NOMO-1 treated with DMSO at 0.1 percent for 48 hours (cell line): ENCODE measurements at regions not wholly inside any gene's neighbourhood (a gene's known extent, or its start where the extent isn't known, plus 50 kb on each side); places are given as distances from the start of the nearest gene placed in this dataset.

Experiments used
- DNase-seq: peaks from one replicate; lab custom pipeline; 2025; ENCODE audit not compliant: unreplicated experiment; lab: John Stamatoyannopoulos, UW

- no peak for DNase-seq
These were observed 184.5 kb upstream of the NTM start for GRCh38 chr11:131185915-131186314.

GRCh38 chr11:131186629-131187101 lies 183.8 kb upstream of the NTM start:
- peak; percentile 41 for DNase-seq

GRCh38 chr11:131190446-131190845 lies 180.0 kb upstream of the NTM start:
- no peak for DNase-seq

- no peak for DNase-seq
These were observed 178.8 kb upstream of the NTM start for GRCh38 chr11:131191606-131192005.

GRCh38 chr11:131192628-131193027 lies 177.8 kb upstream of the NTM start:
- no peak for DNase-seq

GRCh38 chr11:131193031-131193501 lies 177.3 kb upstream of the NTM start:
- no peak for DNase-seq

- no peak for DNase-seq
These were observed 175.7 kb upstream of the NTM start for GRCh38 chr11:131194726-131195125.

GRCh38 chr11:131195661-131196517 lies 174.5 kb upstream of the NTM start:
- DNase-seq = no peak

- DNase-seq = no peak
These were observed 172.0 kb upstream of the NTM start for GRCh38 chr11:131198161-131199014.

- no peak for DNase-seq
These were observed 171.5 kb upstream of the NTM start for GRCh38 chr11:131199015-131199280.

- DNase-seq = no peak
These were observed 168.7 kb upstream of the NTM start for GRCh38 chr11:131201674-131202073.

- DNase-seq = no peak
These were observed 167.4 kb upstream of the NTM start for GRCh38 chr11:131203040-131203439.

GRCh38 chr11:131204282-131204681 lies 166.1 kb upstream of the NTM start:
- no peak for DNase-seq

GRCh38 chr11:131204765-131205380 lies 165.5 kb upstream of the NTM start:
- DNase-seq = no peak

- DNase-seq = no peak
These were observed 163.7 kb upstream of the NTM start for GRCh38 chr11:131206671-131207070.

GRCh38 chr11:131207901-131208300 lies 162.5 kb upstream of the NTM start:
- DNase-seq = no peak

GRCh38 chr11:131217313-131218310 lies 152.8 kb upstream of the NTM start:
- peak; percentile 24 for DNase-seq

- DNase-seq = no peak
These were observed 151.9 kb upstream of the NTM start for GRCh38 chr11:131218542-131218941.

- DNase-seq = no peak
These were observed 150.8 kb upstream of the NTM start for GRCh38 chr11:131219646-131220045.

GRCh38 chr11:131223198-131223991 lies 147.0 kb upstream of the NTM start:
- no peak for DNase-seq
